22Rv1 (cell line): ENCODE measurements at regions not wholly inside any gene's neighbourhood (a gene's known extent, or its start where the extent isn't known, plus 50 kb on each side); places are given as distances from the start of the nearest gene placed in this dataset.

ENCODE experiments used
- CTCF ChIP-seq: fragments of 450-650 bp; IDR thresholded peaks from 2 replicates; pipeline ENCODE4 v1.5.1; 2017; ENCODE audit warnings: mild to moderate bottlenecking
- ZFX ChIP-seq: fragments of 450-650 bp; IDR thresholded peaks from 2 replicates; pipeline ENCODE4 v1.6.1; 2017; ENCODE audit warnings: antibody characterized with exemption, borderline replicate concordance

DNA sequence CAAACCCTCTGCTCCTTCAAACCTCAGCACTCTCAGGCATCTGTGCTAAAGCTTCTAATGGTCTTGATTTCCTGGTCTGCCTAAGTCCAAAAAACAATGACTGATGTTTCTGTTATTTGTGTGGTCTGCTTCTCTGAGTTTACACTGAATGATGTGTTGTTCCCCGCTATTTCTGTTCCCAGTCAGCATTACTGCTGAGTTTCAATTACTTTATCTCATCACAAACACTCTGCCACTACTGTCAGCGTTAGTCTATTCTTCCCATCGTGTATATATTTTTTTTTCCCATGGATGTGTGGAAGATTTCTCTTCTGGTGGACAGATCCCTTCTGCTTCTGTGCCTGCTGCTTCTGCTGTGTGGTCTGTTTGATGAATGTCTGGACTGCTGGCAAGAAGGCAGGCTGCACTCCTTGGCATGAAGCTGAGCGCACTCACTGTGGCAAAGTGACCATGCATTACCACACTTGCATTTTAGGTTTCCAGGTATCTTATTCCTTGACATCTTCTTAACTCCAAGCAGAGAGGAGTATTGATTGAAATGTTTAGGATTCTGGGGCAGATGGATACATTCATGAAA lies 106.9 kb upstream of the PAQR3 start:
- TF ChIP-seq CTCF (no peak), ZFX (no peak)
